HepG2 (cell line): ENCODE measurements at regions not wholly inside any gene's neighbourhood (a gene's known extent, or its start where the extent isn't known, plus 50 kb on each side); places are given as distances from the start of the nearest gene placed in this dataset.

Experiments
- CTCF ChIP-seq: sonication (generic); formaldehyde crosslinking; IDR thresholded peaks from 2 replicates; pipeline ENCODE4 v1.5.0; 2020; ENCODE audit warnings: mild to moderate bottlenecking, missing genetic modification reagents, moderate library complexity
- ZFP36 ChIP-seq: fragments of 150-350 bp; IDR thresholded peaks from 2 replicates; pipeline ENCODE4 v1.6.1; 2018; ENCODE audit warnings: borderline replicate concordance, low read length, low read depth; ENCODE audit not compliant: partially characterized antibody
- ZNF501 ChIP-seq: sonication (generic); formaldehyde crosslinking; IDR thresholded peaks from 2 replicates; pipeline ENCODE4 v1.5.1; 2020; ENCODE audit warnings: mild to moderate bottlenecking, moderate library complexity, missing genetic modification reagents
- ZNF605 ChIP-seq: sonication (generic); formaldehyde crosslinking; IDR thresholded peaks from 2 replicates; pipeline ENCODE4 v1.8.0; 2022; ENCODE audit warnings: mild to moderate bottlenecking, missing genetic modification reagents
- ZNF713 ChIP-seq: sonication (generic); formaldehyde crosslinking; IDR thresholded peaks from 2 replicates; pipeline ENCODE4 v1.4.0; 2020; ENCODE audit warnings: mild to moderate bottlenecking, missing genetic modification reagents
- TF ChIP-seq, protein P1 (sequence below): sonication (generic); formaldehyde crosslinking; conservative IDR thresholded peaks from 2 replicates; pipeline ENCODE4 v1.4.0; 2020; ENCODE audit warnings: missing genetic modification reagents
- TF ChIP-seq, protein P2 (sequence below): IDR thresholded peaks from 2 replicates; pipeline ENCODE4 v1.6.1; 2012; ENCODE audit warnings: inconsistent platforms
- TF ChIP-seq, protein P3 (sequence below): sonication (generic); formaldehyde crosslinking; IDR thresholded peaks from 2 replicates; pipeline ENCODE4 v1.5.0; 2020; ENCODE audit warnings: missing genetic modification reagents, mild to moderate bottlenecking, borderline replicate concordance

GRCh38 chr13:75910591-75910990, 274.5 kb downstream of the LMO7 start:
- TF ChIP-seq, protein P1, sequence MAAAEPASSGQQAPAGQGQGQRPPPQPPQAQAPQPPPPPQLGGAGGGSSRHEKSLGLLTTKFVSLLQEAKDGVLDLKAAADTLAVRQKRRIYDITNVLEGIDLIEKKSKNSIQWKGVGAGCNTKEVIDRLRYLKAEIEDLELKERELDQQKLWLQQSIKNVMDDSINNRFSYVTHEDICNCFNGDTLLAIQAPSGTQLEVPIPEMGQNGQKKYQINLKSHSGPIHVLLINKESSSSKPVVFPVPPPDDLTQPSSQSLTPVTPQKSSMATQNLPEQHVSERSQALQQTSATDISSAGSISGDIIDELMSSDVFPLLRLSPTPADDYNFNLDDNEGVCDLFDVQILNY (CRISPR knock-in tag), result no peak
- no peak for TF ChIP-seq ZNF713 (CRISPR knock-in tag)
- TF ChIP-seq ZFP36, result no peak
- no peak for TF ChIP-seq CTCF (CRISPR knock-in tag)
- TF ChIP-seq, protein P2, sequence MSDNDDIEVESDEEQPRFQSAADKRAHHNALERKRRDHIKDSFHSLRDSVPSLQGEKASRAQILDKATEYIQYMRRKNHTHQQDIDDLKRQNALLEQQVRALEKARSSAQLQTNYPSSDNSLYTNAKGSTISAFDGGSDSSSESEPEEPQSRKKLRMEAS, result no peak
- no peak for TF ChIP-seq ZNF501 (CRISPR knock-in tag)
- TF ChIP-seq, protein P3, sequence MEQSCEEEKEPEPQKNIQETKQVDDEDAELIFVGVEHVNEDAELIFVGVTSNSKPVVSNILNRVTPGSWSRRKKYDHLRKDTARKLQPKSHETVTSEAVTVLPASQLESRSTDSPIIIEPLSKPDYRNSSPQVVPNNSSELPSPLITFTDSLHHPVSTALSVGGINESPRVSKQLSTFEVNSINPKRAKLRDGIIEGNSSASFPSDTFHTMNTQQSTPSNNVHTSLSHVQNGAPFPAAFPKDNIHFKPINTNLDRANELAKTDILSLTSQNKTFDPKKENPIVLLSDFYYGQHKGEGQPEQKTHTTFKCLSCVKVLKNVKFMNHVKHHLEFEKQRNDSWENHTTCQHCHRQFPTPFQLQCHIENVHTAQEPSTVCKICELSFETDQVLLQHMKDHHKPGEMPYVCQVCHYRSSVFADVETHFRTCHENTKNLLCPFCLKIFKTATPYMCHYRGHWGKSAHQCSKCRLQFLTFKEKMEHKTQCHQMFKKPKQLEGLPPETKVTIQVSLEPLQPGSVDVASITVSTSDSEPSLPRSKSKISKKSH (CRISPR knock-in tag), result no peak
- TF ChIP-seq ZNF605 (CRISPR knock-in tag), result no peak
